SJSA1 (cell line): ENCODE measurements at regions not wholly inside any gene's neighbourhood (a gene's known extent, or its start where the extent isn't known, plus 50 kb on each side); places are given as distances from the start of the nearest gene placed in this dataset.
"Not testable (repeated sequence)": the region's sequence is repeated elsewhere in the genome, so short reads cannot be mapped to it uniquely, and the experiment has no call there.

Source experiments
- DNase-seq, 2 experiments: peaks; one replicate each; pipeline ENCODE4 v3.0.0-alpha.2; 2015 to 2020; ENCODE audit warnings: low spot score in 2 of 2, low read depth in 1 of 2
- H3K27ac ChIP-seq: fragments of 250-450 bp; sonication (Bioruptor Pico); 2 replicates; pipeline ENCODE4 v1.5.1; 2020; ENCODE audit warnings: mild to moderate bottlenecking, moderate library complexity
- H3K27me3 ChIP-seq: fragments of 250-450 bp; sonication (Bioruptor Pico); replicated peaks from 2 replicates; pipeline ENCODE4 v1.5.1; 2020; ENCODE audit warnings: mild to moderate bottlenecking, moderate library complexity
- H3K36me3 ChIP-seq: fragments of 250-450 bp; sonication (Bioruptor Pico); 2 replicates; pipeline ENCODE4 v1.5.1; 2020; ENCODE audit warnings: mild to moderate bottlenecking
- H3K4me1 ChIP-seq: fragments of 250-450 bp; sonication (Bioruptor Pico); replicated peaks from 2 replicates; pipeline ENCODE4 v1.6.1; 2021; ENCODE audit warnings: mild to moderate bottlenecking
- H3K4me3 ChIP-seq: fragments of 250-450 bp; sonication (Bioruptor Pico); 2 replicates; pipeline ENCODE4 v1.5.1; 2020; ENCODE audit warnings: mild to moderate bottlenecking
- H3K9me3 ChIP-seq: fragments of 250-450 bp; sonication (Bioruptor Pico); replicated peaks from 2 replicates; pipeline ENCODE4 v1.5.1; 2020; ENCODE audit warnings: mild to moderate bottlenecking

DNA sequence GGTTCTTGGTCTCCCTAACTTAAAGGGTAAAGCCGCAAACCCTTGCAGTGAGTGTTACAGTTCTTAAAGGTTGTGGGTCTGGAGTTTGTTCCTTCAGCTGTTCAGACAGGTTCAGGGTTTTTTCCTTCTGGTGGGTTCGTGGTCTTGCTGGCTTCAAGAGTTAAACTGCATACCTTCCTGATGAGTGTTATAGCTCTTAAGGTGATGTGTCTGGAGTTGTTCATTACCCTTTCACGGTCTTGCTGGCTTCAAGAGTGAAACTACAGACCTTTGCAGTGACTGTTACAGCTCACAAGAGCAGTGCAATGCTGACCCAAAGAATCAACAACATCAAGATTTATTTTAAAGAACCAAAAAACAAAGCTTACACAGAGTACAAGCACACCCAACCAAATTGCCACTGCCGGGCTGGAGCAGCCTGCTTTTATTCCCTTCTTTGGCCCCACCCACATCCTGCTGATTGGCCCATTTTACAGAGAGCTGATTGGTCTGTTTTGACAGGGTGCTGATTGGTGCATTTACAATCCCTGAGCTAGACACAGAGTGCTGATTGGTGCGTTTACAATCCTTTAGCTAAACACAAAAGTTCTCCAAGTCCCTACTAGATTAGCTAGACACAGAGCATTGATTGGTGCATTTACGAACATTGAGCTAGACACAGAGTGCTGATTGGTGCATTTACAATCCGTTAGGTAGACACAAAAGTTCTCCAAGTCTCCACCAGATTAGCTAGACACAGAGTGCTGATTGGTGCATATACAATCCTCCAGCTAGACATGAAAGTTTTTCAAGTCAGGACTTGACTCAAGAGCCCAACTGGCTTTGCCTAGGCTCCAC is 121.2 kb upstream of the TMEM170B start:
- H3K4me3 ChIP-seq, H3K9me3 ChIP-seq, H3K27ac ChIP-seq, H3K36me3 ChIP-seq, H3K27me3 ChIP-seq, DNase-seq: not testable (repeated sequence)
- H3K4me1 ChIP-seq, result peaks cover 26% of the 10 kb centered on the region

GRCh38 chr6:11415557-11415956 is 122.0 kb upstream of the TMEM170B start:
- Histone ChIP-seq H3K27me3 (no peaks in the 10 kb centered on the region), H3K4me1 (peaks cover 26% of the 10 kb centered on the region), H3K9me3 (no peaks in the 10 kb centered on the region; the same call in 1 of the 2 replicates), H3K27ac (no peak overlapping the region), H3K4me3 (no peak overlapping the region), H3K36me3 (no peaks in the 10 kb centered on the region)
- DNase-seq, result no peak

- H3K9me3 ChIP-seq, result no peaks in the 10 kb centered on the region; the same call in 1 of the 2 replicates
- H3K4me1 ChIP-seq, result peaks cover 26% of the 10 kb centered on the region
- no peaks in the 10 kb centered on the region for H3K27me3 ChIP-seq
- H3K4me3 ChIP-seq, result no peak overlapping the region
- DNase-seq, result no peak
- no peaks in the 10 kb centered on the region for H3K36me3 ChIP-seq
- 0 out of 2 replicates have a peak overlapping the region, but pooled peaks have one; percentile 1 for H3K27ac ChIP-seq
Measured at GRCh38 chr6:11414176-11414963, 123.2 kb upstream of the TMEM170B start.

DNA sequence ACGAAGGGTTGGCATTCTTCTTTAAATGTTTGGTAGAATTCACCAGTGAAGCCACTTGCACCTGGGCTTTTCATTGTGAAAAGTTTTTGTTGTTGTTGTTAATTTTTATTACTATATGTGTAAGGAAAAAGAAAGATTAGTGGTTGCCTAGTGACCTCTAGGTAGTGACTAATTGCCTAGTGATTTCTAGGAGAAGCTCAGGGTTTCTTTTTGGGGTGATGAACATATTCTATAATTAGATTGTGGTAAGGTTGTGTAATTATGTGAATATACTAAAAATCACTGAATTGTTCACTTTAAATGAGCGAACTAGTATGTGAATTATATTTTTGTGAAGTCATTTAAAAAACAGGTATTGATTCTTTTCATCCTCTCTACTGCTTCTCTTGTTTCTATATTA is 123.8 kb upstream of the TMEM170B start:
- H3K9me3 ChIP-seq, result no peaks in the 10 kb centered on the region; the same call in 1 of the 2 replicates
- no peaks in the 10 kb centered on the region for H3K27me3 ChIP-seq
- no peak for DNase-seq
- H3K36me3 ChIP-seq, result no peaks in the 10 kb centered on the region
- peaks cover 24% of the 10 kb centered on the region for H3K4me1 ChIP-seq
- H3K4me3 ChIP-seq, result no peak overlapping the region
- H3K27ac ChIP-seq, result no peak overlapping the region

DNA sequence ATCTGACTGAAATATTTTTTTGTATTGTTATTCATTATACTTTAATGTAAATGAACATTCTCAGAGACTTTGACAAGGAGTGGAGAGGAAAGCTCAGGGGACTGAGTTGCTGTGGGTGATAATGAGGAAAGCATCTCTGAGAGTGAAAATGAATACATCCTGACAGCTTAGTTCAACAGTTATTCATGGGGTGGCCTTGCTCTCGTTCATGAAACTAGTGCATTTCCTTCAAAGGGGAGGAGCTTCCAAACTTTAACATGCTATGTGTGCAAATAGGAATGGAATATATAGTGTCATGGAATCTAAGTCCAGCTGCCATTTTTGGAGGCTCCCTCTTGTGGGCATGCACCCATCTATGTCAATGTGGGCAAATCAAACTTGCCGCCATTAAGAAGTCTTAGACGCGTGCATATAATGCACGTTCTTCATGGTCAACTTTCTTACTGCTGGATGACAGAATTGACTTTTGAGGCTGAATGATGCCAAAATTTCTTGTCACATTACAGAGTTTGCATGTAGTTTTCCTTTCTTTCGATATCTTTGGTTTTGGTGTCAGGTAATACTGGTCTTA is 124.3 kb upstream of the TMEM170B start:
- Histone ChIP-seq H3K36me3 (no peaks in the 10 kb centered on the region), H3K4me3 (no peak overlapping the region), H3K4me1 (peaks cover 18% of the 10 kb centered on the region), H3K27me3 (no peaks in the 10 kb centered on the region), H3K27ac (no peak overlapping the region), H3K9me3 (no peaks in the 10 kb centered on the region; the same call in 1 of the 2 replicates)
- no peak for DNase-seq

DNA sequence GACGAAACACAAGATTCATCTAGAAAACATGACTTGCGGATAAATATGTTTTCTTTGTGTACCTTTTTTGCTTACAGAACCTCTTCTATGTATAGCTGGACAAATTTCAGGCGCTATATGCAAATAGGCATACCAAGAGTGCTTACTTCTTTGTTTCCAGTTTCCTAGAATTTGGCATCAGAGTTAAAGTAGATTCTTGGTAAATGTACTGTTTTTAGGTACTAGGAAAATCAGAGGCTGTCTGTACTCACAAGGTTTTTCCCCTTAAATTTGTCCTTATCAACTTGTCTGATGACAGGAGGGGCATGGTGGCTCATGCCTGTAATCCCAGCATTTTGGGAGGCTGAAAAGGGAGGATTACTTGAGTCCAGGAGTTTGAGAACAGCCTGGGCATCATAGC is 124.9 kb upstream of the TMEM170B start:
- Histone ChIP-seq H3K9me3 (no peaks in the 10 kb centered on the region; the same call in 1 of the 2 replicates), H3K27ac (no peak overlapping the region), H3K4me3 (no peak overlapping the region), H3K27me3 (no peaks in the 10 kb centered on the region), H3K36me3 (no peaks in the 10 kb centered on the region), H3K4me1 (peaks cover 18% of the 10 kb centered on the region)
- DNase-seq, result no peak

GRCh38 chr6:11412011-11412424 is 125.5 kb upstream of the TMEM170B start:
- peak overlapping the region; percentile 6; the same call in 1 of the 2 replicates for H3K27ac ChIP-seq
- no peak overlapping the region for H3K4me3 ChIP-seq
- DNase-seq, result peak in 1 of 2 experiments; percentile 11
- no peaks in the 10 kb centered on the region; the same call in 1 of the 2 replicates for H3K9me3 ChIP-seq
- H3K4me1 ChIP-seq, result peaks cover 18% of the 10 kb centered on the region
- H3K27me3 ChIP-seq, result no peaks in the 10 kb centered on the region
- H3K36me3 ChIP-seq, result no peaks in the 10 kb centered on the region

DNA sequence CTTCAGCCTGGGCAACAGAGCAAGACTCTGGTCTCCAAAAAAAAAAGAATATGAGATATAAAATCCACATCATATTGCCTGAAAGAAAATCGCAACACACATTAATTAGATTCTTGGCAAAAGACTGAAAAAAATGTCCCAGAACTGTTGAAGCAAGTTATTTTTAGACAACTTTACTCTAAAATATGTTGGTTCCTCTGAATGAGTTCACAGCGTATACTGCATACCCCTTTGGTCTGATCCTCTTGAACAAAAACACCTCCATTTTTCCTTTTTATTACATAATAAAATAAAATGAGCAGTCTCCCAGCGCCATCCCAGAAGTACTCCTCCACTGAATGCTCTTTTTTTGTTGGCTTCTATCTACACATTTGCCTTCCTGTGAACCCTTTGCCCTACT is 126.0 kb upstream of the TMEM170B start:
- Histone ChIP-seq H3K9me3 (no peaks in the 10 kb centered on the region; the same call in 1 of the 2 replicates), H3K27ac (peak overlapping the region; percentile 6; the same call in 1 of the 2 replicates)

DNA sequence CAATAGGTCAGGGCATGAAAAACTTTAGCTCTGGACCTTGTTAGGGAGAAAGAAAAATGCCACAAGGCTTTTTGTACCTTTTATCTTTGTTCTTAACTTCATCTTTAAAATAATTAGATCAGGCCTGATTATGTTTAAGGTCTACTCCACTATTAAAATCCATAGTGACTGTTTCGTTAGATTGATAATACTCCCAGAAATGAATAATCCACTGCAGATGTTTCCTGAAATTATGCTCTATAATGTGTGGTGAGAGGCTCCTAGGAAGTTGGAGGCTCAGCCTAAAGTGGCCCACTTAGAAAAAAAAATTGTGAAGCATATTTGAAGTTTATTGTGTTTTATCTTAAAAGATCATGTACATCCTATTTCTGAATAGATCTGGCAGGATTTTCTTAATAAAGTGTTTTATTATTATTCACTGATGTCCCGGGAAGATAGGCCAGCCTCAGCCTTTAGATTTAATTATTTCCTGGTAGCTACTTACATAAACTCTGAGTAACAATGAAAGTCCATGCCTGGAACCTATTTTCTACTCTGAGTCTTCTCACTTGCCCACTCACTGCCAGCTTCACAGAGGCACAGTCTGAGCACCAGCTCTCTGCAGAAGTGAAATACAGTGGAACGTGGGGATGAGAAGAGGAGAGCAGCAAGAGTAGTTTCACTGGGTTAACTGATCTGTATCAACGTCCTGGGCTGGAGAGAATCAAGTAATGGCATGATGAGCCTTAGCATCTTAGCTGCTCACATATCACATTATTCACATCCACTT is 126.8 kb upstream of the TMEM170B start:
- no peak overlapping the region for H3K27ac ChIP-seq
- DNase-seq, result no peak
- no peaks in the 10 kb centered on the region for H3K9me3 ChIP-seq
- H3K4me1 ChIP-seq, result peaks cover 13% of the 10 kb centered on the region
- no peaks in the 10 kb centered on the region for H3K27me3 ChIP-seq
- H3K36me3 ChIP-seq, result no peaks in the 10 kb centered on the region
- no peak overlapping the region for H3K4me3 ChIP-seq

More for the DNA sequence above, 126.0 kb upstream of the TMEM170B start:
- peaks cover 18% of the 10 kb centered on the region for H3K4me1 ChIP-seq
- no peak overlapping the region for H3K4me3 ChIP-seq
- H3K27me3 ChIP-seq, result no peaks in the 10 kb centered on the region
- no peaks in the 10 kb centered on the region for H3K36me3 ChIP-seq
- DNase-seq, result no peak

DNA sequence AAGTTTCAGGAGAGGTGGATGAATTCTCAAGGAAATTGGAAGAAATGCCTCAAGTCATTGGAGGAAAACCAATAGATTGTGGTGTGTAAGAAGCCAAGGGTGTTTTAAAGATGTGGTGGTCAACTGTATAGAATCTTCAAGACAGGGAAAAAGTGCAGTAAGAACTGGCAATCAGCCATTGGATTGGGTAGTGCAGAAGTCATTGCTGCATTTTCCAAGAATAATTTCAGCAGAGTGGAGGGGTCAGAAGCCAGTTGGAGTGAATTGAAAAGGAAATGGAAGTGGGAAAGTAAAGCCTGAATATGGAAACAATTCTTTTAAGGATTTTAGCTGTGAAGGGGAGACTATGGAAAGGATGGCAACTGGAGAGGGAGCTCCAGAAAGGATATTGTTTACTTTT is 128.2 kb upstream of the TMEM170B start:
- DNase-seq, result no peak
- no peak overlapping the region for H3K4me3 ChIP-seq
- H3K27me3 ChIP-seq, result no peaks in the 10 kb centered on the region
- peaks cover 8% of the 10 kb centered on the region for H3K4me1 ChIP-seq
- H3K9me3 ChIP-seq, result no peaks in the 10 kb centered on the region
- H3K36me3 ChIP-seq, result no peaks in the 10 kb centered on the region
- no peak overlapping the region for H3K27ac ChIP-seq

DNA sequence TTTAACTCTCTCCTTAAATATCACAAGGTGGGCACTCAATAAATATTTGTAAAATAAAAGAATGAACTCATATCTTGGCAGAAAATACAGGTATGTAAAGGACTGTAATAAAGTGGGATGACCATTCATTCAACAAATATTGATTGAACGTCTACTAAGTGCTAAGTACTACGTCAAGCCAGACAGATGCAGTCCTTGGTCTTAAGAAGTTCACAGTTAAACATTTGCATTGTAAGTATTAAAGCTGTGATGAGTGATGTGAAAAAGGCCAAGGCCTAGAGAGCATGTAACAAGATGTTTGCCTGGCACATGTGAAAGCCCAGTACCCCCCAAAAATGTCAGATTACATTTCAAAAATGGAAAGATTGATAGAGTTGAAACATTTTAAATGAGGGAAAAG is 130.1 kb upstream of the TMEM170B start:
- peaks cover 8% of the 10 kb centered on the region for H3K4me1 ChIP-seq
- H3K4me3 ChIP-seq, result no peak overlapping the region
- H3K27ac ChIP-seq, result no peak overlapping the region
- no peaks in the 10 kb centered on the region for H3K36me3 ChIP-seq
- no peaks in the 10 kb centered on the region for H3K9me3 ChIP-seq
- DNase-seq, result no peak
- H3K27me3 ChIP-seq, result no peaks in the 10 kb centered on the region

DNA sequence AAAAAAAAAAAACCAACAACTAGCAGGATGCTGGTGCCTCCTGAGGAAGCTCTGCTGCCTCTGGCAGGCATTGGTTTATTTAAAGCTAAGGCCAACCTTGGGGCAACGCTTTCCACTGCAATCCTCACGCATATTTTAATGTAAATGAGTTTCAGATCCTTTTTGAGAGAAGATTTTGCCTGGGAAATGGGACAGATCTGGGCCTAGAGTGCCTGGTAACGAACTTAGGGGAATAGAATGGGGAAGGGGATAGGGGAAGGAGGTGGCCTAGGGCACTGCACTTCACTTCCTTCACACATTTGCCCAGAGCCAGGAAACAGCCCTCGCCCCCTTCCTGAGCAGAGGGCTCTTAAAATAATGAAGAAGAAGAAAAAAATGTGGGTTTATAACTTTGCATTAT is 132.7 kb upstream of the TMEM170B start:
- DNase-seq, result no peak
- H3K4me3 ChIP-seq, result no peak overlapping the region
- no peaks in the 10 kb centered on the region for H3K4me1 ChIP-seq
- no peaks in the 10 kb centered on the region for H3K9me3 ChIP-seq
- no peaks in the 10 kb centered on the region for H3K27me3 ChIP-seq
- no peaks in the 10 kb centered on the region for H3K36me3 ChIP-seq
- H3K27ac ChIP-seq, result no peak overlapping the region

DNA sequence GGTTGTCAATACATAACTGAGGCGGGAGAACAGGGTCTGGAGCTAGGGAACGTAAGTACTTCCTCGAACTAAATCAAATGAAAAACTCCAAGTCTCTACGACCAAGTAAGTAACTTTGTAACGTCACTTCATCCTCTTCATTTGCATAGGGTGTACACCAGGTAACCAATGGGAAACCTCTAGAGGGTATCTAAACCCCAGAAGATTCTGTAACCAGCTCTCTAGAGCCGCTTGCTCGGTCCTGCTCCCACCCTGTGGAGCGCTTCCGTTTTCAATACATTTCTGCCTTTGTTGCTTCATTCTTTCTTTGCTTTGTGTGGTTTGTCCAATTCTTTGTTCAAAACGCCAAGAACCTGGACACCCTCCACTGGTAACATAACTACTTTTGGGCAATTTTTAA is 133.5 kb upstream of the TMEM170B start:
- H3K36me3 ChIP-seq, result no peaks in the 10 kb centered on the region
- no peak overlapping the region for H3K4me3 ChIP-seq
- H3K4me1 ChIP-seq, result no peaks in the 10 kb centered on the region
- no peak for DNase-seq
- no peaks in the 10 kb centered on the region for H3K27me3 ChIP-seq
- no peaks in the 10 kb centered on the region for H3K9me3 ChIP-seq
- no peak overlapping the region for H3K27ac ChIP-seq
